GM10847 (cell line): ENCODE measurements at regions not wholly inside any gene's neighbourhood (a gene's known extent, or its start where the extent isn't known, plus 50 kb on each side); places are given as distances from the start of the nearest gene placed in this dataset.

Experiments used
- POLR2A ChIP-seq: IDR thresholded peaks from 2 replicates; pipeline ENCODE4 v1.6.1; 2011; ENCODE audit not compliant: insufficient read length; ENCODE audit errors: extremely low read depth

GRCh38 chr14:71629765-71630492, 302.3 kb upstream of the RGS6 start:
- no peak for TF ChIP-seq POLR2A

- TF ChIP-seq POLR2A: no peak
Observed at GRCh38 chr14:71632440-71632946, 299.7 kb upstream of the RGS6 start.

DNA sequence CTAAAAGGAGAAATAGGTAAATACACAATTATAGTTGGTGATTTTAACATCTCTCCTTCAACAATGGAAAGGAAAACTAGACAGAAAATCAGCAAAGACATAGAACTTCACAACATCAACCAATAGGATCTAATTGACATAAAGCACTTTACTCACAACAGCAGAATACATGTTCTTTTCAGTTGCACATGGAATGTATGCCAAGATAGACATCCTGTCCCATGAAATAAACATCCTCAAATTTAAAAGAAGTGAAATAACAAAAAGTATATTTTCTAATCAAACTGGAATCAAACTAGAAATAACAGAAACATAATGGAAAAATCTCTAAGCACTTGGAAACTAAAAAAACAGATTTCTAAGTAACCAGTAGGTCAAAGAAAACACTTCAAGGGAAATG, 296.2 kb upstream of the RGS6 start:
- TF ChIP-seq POLR2A: no peak

- TF ChIP-seq POLR2A: no peak
Observed at GRCh38 chr14:71636820-71637471, 295.3 kb upstream of the RGS6 start.

- no peak for TF ChIP-seq POLR2A
Observed at GRCh38 chr14:71638523-71639196, 293.6 kb upstream of the RGS6 start.

- TF ChIP-seq POLR2A: no peak
Observed at GRCh38 chr14:71642715-71643114, 289.5 kb upstream of the RGS6 start.

- no peak for TF ChIP-seq POLR2A
Observed at GRCh38 chr14:71645656-71646055, 286.6 kb upstream of the RGS6 start.

GRCh38 chr14:71646518-71646917, 285.7 kb upstream of the RGS6 start:
- TF ChIP-seq POLR2A: no peak

- TF ChIP-seq POLR2A: no peak
Observed at GRCh38 chr14:71647086-71647784, 285.0 kb upstream of the RGS6 start.

DNA sequence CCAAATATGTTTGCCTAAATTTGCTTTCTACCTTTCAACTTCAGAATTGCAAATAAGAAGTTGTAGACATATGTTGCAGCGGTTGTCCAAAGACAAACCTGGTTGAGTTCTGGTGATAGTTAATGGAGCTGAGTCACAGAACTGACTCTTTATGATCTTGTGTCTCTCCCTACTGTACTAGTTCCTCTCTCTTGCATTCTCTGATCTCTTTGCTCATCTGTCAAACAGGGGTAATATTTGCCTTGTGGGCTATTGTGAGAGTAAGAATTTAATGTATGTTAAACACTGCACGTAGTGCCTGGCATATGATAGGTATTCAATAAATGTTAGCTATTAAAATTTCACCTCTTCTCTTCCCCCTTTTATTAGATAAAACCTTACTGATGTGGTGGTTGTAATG, 283.5 kb upstream of the RGS6 start:
- no peak for TF ChIP-seq POLR2A

- no peak for TF ChIP-seq POLR2A
Observed at GRCh38 chr14:71650187-71650755, 282.0 kb upstream of the RGS6 start.

DNA sequence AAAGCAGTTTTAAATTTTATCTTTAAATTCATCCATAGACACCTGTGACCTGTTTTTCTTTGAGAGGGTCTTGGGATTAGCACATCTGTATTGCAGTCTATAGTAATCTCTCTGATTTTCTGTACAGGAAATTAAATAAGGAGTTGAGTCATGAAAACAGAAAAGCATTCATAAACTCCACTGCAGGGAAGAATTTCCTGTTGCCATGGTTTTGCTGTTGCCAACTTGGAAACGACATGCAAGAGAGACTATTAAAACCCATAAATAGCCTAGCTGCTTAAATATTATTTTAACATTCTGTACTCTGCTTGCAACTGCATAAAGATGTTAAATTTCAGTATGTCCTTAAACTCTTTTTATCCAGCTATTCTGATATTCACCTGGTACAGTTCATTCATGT, 281.0 kb upstream of the RGS6 start:
- no peak for TF ChIP-seq POLR2A

GRCh38 chr14:71652368-71652767, 279.9 kb upstream of the RGS6 start:
- TF ChIP-seq POLR2A: no peak

GRCh38 chr14:71654810-71655209, 277.4 kb upstream of the RGS6 start:
- no peak for TF ChIP-seq POLR2A

DNA sequence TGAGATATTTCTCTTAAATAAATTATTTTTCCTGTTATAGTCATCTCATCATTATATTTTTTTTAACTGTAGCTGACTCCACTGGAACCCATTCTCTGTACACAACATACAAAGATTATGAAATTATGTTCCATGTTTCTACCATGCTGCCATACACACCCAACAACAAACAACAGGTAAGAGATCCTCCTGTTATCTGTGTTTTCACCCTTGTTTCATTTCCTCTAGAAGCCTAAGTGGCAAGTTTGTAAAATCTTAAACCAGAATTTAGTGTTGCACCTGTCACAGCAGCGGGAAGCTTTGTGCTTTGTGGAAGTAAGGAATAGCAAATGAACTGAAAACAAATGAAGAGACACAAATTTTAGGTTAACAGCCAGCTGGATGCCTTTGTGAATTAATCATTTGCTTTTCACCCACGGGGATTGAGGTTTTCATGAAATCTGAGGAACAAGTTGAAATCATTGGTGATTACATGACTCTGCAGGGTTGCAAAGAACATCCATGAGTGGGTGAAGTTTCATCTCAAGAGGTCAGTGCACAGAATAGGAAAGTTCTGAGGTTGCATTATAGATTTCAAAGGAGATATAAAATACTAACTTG, 273.9 kb upstream of the RGS6 start:
- no peak for TF ChIP-seq POLR2A
